GM21390 (cell line): ENCODE measurements at regions not wholly inside any gene's neighbourhood (a gene's known extent, or its start where the extent isn't known, plus 50 kb on each side); places are given as distances from the start of the nearest gene placed in this dataset.
"Not testable (repeated sequence)": the region's sequence is repeated elsewhere in the genome, so short reads cannot be mapped to it uniquely, and the experiment has no call there.

Experiments
- ATAC-seq: cut with Tn5 transposase; IDR thresholded peaks from one replicate; pipeline ENCODE4 v1.9.1; 2021; ENCODE audit not compliant: unreplicated experiment

DNA sequence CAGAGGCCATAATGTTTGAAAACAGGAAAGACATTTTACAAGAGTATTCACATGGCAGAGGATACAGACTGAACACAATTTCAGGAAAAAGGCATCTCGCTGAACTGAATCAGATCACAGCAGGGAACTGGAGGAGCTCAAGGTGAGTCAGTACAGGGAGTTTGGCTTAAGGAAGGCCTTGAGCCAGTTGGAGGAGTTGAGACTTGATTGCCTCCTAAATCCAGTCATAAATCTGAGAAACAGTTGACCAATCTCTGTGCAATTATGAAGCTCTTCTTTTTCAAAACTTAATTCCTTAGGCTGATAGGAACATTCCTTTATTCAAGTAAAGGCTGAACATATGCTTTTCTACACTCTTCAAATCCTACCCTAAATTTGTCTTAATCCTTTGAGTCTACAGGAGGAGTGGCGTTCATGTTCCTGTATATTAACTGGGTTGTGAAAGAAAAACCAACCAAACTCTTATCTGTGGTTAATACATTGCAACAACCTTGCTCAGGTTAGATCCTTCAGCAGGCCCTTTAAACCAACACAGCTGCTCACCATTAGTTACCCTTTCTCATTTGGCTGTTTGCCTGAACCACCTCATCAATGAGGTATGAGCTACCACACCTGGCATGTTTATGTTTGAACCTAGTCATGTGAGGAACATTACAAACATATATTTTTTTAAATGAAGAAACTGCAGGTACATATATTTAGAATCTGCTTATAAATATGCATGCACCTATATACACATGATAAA lies 404.1 kb upstream of the ATP11B start:
- no peak for ATAC-seq

- no peak for ATAC-seq
These were observed 402.9 kb upstream of the ATP11B start for GRCh38 chr3:182390421-182390820.

DNA sequence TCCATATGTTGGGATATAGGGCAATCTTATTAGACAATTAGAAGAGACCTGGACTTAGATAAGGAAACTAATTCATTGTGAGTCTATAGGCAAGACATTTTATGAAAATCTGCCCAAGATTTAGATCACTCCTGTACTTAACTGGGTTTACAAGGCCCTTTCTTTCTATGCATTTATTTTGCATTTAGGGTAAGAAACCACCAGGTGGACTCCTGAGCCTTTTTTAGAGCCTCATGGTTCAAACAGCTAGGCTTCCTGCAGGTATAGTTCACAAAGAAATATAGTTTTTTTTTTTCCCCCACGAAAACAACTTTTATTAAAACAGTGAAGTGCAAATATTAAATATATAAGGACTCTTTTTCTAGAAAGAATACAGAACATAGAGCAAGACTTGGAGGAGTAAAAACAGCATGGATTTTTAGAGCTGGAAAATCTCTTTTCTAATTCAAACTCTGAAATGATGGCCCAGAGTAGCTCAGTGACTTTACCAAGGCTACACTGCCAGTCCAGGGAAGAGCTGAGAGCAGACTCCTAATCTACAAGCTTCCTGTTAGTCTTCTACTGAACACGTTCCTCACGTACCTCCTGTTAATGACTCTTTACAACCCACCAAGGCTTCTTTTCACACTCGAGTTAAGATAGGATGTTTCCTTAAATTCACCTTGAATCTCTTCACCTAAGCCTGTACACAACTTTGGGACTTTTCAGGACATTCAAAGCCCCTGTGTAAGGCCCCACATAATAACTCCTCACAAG lies 400.9 kb upstream of the ATP11B start:
- ATAC-seq = no peak

- no peak for ATAC-seq
These were observed 400.2 kb upstream of the ATP11B start for GRCh38 chr3:182393151-182393550.

DNA sequence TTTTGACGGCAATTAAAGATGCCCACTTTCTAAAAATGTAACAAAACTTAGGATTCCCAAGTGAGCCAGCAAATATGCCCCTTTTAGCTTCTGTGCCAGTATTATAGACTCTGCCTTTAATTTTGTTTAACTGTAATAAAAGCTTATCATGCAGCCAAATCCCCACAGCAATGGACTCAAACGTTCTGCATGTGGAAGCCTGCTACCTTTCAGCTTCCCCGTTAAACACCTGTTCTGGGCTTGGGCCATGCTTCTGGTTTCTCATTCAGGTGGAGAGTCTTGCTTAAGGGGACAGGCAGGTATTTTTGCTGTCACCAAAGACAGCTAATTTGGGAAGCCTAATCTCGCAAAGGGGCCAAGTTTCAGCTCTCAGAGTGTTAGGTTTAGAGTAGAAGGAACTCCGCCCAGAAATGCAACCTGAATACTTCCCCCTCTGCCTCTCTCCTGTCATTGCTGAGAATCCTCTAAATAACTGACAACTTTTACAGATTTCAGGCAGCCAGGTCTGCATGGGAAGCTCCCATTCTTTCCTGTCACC lies 399.4 kb upstream of the ATP11B start:
- ATAC-seq = no peak

- ATAC-seq = no peak
These were observed 396.1 kb upstream of the ATP11B start for GRCh38 chr3:182397164-182397563.

GRCh38 chr3:182399978-182400737 lies 393.1 kb upstream of the ATP11B start:
- ATAC-seq = no peak

DNA sequence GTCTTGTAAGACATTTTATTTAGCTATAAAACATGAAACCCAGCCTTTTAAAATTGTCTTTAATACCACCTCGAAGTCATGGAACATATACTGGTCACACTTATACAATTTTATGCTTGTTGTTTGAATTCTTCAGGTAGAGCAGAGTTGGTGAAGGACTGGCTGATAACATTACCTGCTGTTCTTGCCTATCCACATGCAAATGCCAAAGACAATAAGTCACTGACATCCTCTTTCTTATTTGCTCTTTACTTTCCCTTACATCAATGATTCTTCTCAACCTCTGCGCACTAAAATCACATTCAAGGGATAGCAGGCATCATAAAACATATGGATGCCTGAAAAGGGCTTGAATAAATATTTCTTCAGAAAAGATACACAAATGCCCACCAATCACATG lies 392.5 kb upstream of the ATP11B start:
- ATAC-seq = no peak

GRCh38 chr3:182404031-182404430 lies 389.3 kb upstream of the ATP11B start:
- no peak for ATAC-seq

DNA sequence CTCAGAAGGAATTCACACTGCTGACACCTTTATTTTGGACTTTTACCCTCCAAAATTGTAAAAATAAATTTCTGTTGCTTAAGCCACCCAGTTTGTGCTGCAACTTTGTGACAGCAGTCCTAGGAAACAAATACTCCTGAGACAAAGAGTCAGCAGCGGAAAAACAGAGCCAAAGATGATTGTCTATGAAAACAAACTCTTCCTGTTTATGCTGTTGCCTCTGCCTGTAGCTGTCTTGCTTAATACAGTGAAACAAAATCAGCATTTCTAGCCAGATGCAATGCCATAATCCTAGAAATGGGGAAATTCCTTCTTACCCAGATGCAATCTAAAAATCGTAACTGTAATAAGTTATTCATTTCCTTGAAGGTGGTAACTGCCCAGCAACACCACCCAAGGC lies 387.5 kb upstream of the ATP11B start:
- no peak for ATAC-seq

- no peak for ATAC-seq
These were observed 386.5 kb upstream of the ATP11B start for GRCh38 chr3:182406786-182407185.

- no peak for ATAC-seq
These were observed 383.3 kb upstream of the ATP11B start for GRCh38 chr3:182410051-182410450.

- no peak for ATAC-seq
These were observed 381.2 kb upstream of the ATP11B start for GRCh38 chr3:182412066-182412465.

- no peak for ATAC-seq
These were observed 380.2 kb upstream of the ATP11B start for GRCh38 chr3:182413061-182413460.

GRCh38 chr3:182413682-182414081 lies 379.6 kb upstream of the ATP11B start:
- ATAC-seq = no peak

DNA sequence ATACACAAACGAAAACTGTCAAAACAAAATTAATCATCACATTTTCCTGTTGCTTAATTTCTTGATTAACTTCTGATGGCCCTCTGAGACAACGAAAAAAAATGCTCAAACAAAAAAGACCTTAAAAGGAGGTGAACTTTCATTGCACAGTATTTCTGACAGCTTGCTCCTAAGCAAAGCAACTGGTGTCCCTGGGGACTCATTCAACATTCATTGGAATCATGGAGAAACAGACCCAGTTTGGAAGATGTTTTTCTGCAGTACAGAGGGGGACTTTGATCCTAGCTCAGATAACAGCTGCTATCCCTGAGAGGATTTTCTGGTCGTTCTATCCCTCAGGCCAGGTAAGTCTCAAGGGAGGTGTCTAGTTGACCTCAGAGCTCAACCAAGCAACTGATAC lies 378.7 kb upstream of the ATP11B start:
- no peak for ATAC-seq

DNA sequence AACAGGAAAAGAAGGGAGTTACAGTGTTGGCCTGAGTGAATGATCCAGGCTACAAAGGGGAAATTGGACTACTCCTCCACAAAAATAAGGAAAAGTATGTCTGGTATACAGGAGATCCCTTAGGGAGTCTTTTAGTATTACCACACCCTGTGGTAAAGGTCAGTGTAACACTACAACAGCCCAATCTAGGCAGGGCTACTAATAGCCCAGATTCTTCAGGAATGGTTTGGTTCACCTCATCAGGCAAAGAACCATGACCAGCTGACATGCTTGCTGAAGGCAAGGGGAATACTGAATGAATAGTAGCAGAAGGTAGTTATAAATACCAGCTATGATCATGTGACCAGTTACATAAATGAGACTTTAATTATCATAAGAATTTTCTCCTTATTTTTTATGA lies 372.6 kb upstream of the ATP11B start:
- ATAC-seq = no peak

DNA sequence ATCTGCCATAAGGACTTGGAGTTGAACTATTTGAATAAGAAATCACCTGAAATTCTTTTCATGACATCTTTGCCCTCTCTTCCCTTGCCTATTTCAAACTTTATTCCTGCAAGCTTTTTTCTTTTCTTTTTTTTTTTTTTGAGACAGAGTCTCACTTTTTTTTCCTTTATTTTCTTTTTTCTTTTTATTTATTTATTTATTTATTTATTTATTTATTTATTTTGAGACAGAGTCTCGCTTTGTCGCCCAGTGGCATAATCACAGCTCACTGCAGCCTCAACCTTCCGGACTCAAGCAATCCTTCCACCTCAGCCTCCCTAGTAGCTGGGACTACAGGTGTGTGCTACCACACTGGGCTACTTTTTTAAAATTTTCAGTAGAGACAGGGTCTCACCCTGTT lies 369.3 kb upstream of the ATP11B start:
- ATAC-seq = no peak

DNA sequence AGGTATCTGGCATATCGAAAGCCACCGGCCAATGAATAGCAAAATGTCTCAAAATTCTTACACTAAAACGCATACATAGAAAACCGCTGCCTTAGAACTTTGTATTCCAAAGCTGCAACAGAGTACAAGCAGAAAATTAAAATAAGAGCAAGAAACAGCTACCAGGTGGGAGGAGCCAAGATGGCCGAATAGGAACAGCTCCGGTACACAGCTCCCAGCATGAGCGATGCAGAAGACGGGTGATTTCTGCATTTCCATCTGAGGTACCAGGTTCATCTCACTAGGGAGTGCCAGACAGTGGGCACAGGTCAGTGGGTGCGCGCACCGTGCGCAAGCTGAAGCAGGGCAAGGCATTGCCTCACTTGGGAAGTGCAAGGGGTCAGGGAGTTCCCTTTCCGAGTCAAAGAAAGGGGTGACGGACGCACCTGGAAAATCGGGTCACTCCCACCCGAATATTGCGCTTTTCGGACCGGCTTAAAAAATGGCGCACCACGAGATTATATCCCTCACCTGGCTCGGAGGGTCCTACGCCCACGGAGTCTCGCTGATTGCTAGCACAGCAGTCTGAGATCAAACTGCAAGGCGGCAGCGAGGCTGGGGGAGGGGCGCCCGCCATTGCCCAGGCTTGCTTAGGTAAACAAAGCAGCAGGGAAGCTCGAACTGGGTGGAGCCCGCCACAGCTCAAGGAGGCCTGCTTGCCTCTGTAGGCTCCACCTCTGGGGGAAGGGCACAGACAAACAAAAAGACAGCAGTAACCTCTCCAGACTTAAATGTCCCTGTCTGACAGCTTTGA lies 367.2 kb upstream of the ATP11B start:
- ATAC-seq = not testable (repeated sequence)

DNA sequence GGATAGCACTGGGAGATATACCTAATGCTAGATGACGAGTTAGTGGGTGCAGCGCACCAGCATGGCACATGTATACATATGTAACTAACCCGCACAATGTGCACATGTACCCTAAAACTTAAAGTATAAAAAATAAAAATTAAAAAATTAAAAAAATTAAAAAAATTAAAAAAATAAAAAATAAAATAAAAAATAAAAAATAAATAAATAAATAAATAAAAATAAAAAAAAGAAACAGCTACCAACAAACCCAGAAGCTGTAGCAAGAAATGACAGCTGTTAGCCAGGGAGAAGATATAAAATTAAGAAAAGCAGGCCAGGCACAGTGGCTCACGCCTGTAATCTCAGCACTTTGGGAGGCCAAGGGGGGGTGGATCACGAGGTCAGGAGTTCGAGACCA lies 361.3 kb upstream of the ATP11B start:
- ATAC-seq = not testable (repeated sequence)

GRCh38 chr3:182435860-182436259 lies 357.4 kb upstream of the ATP11B start:
- ATAC-seq = no peak
